Hepatocyte (in vitro differentiated cells): ENCODE measurements at regions not wholly inside any gene's neighbourhood (a gene's known extent, or its start where the extent isn't known, plus 50 kb on each side); places are given as distances from the start of the nearest gene placed in this dataset.

Experiments used
- EZH2 ChIP-seq: fragments of 200-600 bp; sonication (generic); IDR thresholded peaks from 2 replicates; pipeline ENCODE4 v1.6.1; 2016; ENCODE audit warnings: antibody characterized with exemption, mild to moderate bottlenecking, borderline replicate concordance
- TF ChIP-seq, protein P1 (sequence below): fragments of 200-600 bp; sonication (generic); IDR thresholded peaks from 2 replicates; pipeline ENCODE4 v1.5.1; 2016; ENCODE audit warnings: antibody characterized with exemption, mild to moderate bottlenecking; ENCODE audit not compliant: poor library complexity

DNA sequence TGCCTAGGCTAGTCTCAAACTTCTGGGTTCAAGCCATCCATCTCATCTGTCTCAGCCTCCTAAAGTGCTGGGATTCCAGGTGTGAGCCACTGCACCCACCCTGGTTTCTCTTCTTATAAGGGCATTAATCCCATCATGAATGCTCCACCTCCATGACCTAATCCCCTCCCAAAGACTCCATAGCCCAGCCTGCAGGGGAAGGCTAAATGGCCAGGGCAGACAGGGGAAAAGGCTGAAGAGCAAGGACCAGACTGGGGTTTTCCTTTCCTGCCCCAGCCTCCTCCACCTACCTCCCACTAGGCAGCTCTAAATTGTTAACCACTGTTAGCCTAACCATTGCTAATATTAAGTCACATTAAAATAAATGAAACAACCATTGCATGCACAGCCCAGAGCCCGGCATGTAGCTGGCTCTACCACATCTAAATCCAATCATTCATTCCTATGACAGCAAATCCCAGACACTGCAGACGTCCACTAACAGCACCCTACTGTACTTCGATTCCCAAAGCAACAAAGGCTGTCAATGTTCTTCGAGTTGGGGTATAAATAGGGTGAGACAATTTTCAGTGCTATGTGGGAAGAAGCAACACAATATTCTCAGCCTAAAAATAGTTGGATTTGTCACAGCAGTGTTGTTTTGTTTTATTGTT, 243.2 kb upstream of the ARID1B start:
- TF ChIP-seq, protein P1, sequence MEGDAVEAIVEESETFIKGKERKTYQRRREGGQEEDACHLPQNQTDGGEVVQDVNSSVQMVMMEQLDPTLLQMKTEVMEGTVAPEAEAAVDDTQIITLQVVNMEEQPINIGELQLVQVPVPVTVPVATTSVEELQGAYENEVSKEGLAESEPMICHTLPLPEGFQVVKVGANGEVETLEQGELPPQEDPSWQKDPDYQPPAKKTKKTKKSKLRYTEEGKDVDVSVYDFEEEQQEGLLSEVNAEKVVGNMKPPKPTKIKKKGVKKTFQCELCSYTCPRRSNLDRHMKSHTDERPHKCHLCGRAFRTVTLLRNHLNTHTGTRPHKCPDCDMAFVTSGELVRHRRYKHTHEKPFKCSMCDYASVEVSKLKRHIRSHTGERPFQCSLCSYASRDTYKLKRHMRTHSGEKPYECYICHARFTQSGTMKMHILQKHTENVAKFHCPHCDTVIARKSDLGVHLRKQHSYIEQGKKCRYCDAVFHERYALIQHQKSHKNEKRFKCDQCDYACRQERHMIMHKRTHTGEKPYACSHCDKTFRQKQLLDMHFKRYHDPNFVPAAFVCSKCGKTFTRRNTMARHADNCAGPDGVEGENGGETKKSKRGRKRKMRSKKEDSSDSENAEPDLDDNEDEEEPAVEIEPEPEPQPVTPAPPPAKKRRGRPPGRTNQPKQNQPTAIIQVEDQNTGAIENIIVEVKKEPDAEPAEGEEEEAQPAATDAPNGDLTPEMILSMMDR, result no peak
- TF ChIP-seq EZH2, result no peak
